ENCODE measurements at regions not wholly inside any gene's neighbourhood (a gene's known extent, or its start where the extent isn't known, plus 50 kb on each side); places are given as distances from the start of the nearest gene placed in this dataset.

DNA sequence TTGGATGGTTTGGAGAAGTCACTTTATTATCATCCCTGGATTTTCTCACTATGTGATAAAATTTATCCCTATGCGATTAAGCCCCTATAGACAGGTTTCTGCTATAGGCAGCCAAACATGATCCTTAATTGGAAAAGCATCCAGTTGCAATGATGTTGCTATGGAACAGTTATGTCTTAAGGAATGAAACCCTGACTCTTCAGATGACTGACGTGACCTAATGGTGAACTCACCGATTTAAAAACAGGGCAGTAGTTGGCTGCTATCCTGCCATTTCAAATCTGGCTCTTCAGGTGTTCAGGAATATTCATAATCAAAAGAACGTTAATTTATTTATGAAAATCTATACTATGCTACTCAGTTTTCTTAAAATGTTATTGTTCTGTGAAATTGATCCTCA, 106.8 kb upstream of the ROBO1 start:
- DNase-seq (ENCODE audit: low read depth): no peak

DNA sequence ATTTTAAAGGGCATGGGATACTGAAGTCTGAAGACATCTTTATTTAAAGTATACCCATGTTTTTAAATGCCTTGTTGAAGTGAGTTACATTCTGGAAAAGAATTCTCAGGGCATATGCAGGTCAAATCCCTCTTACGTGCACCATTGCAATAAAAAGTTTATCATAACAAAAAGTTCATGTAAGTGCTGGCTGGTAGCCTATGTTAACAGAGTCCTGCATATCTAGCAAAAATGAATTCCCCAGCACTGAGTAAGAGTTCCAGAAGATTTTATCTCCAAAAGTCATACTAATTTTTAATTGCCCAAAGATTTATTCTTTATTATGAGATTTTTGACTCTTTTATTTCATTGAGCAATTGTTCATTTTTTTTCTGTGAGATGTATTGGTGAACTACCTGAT, 104.7 kb upstream of the ROBO1 start:
- DNase-seq (ENCODE audit: low read depth): no peak

DNA sequence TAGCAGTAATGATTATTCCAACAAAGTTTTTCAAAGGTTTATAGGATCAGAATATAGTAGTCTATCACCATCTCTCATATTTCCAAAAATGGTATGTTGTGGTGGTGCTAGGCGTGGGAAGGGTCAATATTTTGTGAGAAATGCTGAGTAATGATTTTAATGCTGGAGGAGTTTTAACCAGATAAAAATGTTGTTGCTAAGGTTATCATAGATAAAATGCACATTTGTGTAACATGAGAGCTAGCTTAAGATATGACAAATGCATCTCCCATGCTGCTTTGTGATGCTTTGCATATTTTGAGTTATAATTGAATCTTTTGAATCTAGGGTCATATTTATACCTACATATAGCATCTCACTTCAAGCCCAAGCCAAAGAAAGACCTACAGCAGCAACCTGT, 103.9 kb upstream of the ROBO1 start:
- DNase-seq (ENCODE audit: low read depth): no peak

DNA sequence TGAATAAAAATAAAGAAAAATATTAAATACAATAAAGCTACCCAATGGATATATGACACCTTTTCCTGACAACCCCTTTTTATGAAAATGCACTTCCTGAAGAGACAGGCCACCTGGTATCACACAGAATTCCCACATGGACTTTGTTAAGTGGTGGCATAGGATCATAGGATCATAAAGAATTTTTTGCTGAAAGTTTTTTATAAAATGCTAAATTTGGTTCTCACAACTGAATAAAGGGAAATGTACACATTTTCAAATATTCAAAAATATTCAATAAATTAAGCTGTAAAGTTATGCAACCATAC, 102.5 kb upstream of the ROBO1 start:
- DNase-seq (ENCODE audit: low read depth): no peak

DNA sequence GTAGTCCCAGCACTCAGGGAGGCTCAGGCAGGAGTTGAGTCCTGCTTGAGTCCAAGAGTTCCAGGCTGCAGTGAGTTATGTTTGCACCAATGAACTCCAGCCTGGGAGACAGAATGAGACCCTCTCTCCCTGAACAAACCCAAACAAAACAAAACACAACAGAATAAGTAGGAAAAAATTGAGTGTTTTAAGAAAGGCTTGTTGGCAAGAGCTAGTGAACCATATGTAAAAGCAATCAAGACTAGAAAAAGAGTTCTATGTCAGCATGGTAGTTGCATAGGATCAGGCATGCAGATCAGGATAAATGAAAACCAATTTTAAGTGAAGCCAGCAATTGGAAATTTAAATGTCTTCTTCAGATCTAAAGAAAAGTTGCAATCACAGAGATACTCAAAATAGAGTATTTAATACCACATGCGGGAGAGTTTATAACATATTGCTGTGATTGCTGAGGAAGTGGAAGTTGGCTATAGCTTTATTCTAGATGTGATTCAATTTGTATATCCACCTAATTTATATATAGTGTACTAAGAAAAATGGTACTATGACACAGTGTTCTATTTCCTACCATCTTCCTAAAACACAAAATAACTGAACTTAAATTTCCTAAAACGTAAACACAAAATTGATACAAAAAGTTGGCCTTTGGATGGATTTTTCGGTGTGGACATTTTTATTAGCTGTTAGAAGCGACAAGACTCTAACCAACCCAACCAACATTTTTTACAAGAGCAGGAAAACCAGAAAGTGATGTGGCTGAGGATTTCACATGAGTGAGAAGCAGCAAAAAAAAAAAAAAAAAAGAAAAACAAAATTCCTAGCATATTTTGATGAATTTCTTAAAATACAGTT, 101.9 kb upstream of the ROBO1 start:
- no peak for DNase-seq (ENCODE audit: low read depth)

DNA sequence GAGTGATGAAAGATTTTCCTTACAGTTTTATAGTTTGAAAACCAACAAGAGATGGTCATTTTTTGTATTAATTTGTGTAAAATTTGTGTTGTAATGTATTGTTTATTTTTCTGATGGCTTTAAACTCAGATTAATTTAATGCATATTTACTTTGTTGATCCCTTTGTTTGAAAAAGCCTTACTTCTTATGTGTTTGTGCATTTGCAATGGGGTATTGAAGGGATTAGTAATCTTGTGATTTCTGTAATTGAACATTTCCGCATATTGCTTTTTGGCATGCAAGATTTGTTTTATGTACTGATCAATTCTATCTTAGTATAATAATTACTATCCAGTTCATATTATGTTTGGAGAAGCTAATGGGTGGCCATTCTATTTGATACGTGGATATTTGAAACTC, 98.4 kb upstream of the ROBO1 start:
- no peak for DNase-seq (ENCODE audit: low read depth)

DNA sequence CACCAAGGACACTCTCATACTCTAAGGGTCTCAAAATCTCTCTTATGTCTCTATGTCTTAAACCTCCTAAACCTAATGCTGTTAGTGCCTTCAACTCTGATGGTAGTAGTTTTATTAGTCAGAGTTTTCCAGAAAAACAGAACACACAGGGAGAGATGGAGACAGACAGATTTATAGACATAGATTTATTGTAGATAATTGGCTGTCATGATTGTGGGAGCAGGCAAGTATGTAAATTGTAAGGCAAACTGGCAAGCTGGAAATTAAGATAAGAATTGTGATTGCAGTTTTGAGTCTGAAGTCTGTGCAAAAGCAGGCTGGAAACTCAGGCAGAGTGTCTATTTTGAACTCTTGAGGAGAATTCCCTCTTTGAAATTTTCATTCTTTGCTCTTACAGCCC, 96.3 kb upstream of the ROBO1 start:
- DNase-seq (ENCODE audit: low read depth): no peak

DNA sequence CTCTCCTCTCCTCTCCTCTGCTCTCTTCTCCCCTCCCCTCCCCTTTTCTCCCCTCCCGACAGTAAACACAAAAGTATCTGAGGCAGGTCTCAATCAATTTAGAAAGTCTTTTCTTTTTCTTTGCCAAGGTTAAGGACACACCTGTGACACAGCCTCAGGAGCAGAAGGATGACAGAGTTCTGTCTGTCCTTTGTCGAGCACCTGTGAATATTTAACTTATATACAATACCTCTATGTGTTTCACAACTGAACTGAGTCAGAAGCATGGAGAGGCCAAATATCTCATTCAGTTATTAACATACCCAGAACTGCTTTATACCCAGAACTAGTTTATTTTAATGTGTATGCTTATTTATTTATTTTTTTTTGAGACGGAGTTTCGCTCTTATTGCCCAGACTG, 81.1 kb upstream of the ROBO1 start:
- no peak for DNase-seq (ENCODE audit: low read depth)

DNA sequence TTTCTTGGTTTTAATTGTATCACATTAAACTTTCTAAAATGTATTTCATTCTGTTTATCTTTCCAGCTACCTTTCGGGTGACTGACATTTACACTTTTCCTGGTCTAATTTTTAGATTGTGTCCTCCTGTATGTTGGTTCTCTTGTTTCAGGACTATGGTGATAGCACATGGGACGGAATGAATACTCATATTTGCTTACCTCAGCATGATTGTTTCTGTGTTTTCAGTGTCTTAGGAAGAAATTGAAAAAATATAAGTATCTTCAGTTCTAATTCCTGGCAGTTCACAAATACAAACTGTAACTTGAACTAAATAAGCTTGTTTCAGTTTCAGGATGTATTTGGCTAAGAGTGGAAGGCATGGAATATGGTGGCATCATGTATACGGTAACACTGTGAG, 80.1 kb upstream of the ROBO1 start:
- no peak for DNase-seq (ENCODE audit: low read depth)

DNA sequence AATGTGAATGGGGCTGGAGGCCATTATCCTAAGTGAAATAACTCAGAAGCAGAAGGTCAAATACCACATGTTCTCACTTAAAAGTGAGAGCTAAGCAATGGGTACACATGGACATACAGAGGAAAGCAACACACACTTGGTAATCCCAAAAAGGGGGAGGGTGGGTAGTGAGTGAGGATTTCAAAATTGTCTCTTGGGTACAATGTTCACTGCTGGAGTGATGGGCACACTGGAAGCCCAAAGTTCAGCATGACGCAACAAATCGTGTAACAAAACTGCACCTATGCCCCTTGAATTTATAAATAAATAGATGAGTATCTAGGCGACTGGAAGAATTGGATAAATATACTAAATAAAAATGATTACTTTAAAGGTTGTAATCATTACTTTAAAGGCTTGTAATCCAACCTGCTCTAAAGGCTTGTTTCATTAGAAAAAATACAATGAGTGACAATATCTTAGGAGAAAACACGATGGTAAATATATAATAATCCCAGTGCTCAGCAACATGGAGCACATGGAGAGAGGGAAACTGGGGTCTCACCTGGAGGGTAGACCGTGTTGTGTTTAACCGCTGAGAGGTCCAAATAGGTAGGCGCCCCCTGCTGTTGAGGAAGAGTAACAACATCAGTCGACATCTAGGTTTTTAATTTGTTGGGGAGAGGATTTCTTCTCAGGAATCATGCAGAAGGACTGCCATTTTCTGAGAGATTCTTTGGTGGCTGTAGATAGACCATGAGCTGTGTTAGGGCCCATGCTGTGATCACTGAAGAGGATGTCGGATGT, 78.5 kb upstream of the ROBO1 start:
- no peak for DNase-seq (ENCODE audit: low read depth)

DNA sequence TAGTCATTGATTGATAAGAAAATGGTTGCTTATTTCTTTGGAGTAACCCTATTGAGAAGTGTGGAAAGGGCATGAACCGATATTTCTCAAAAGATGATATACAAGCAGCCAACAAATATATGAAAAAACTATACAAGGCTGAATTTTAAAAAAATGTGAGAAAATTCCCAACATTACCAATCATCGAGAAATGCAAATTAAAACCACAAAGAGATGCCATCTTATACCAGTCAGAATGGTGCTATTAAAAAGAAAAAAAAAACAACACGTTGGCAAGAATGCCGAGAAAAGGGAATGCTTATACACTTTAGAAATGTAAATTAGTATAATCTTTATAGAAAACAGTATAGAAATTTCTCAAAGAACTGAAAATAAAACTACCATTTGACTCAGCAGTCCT, 77.7 kb upstream of the ROBO1 start:
- DNase-seq (ENCODE audit: low read depth): no peak

DNA sequence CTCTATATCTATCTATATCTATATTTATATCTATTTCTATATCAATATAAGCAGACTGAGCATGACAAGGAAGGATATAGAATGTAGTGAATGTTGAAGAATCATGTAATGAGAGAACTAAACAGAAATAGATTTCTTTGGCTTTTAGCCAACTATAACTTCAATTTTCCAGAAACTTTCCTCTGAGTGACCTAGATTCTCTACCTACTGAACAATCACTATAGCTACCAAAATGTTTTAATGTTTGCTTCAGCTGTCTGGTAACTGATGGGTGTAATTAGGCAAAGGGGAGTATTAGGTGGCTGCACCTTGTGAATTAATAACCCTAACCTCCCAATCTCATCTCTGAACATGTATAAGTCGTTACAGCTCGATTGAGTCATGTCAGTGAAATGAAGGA, 76.4 kb upstream of the ROBO1 start:
- DNase-seq (ENCODE audit: low read depth): no peak

DNA sequence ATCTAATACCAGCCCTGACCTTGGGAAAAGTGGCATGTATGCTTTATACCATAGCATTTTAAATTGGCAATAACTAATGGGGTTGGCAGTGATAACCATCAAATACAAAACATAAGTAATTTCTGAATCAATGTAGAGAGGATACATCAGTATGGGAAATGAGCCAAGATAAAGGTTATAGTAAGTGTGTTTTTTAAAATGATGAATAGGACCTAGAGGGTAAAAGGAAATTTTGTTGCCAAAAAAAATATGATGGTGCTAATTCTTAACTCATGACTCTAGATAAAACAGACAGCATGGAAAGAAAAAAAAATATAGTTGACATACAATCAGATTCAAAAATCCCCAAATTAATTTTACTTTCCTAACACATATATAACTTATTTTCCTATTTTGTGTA, 75.4 kb upstream of the ROBO1 start:
- no peak for DNase-seq (ENCODE audit: low read depth)

DNA sequence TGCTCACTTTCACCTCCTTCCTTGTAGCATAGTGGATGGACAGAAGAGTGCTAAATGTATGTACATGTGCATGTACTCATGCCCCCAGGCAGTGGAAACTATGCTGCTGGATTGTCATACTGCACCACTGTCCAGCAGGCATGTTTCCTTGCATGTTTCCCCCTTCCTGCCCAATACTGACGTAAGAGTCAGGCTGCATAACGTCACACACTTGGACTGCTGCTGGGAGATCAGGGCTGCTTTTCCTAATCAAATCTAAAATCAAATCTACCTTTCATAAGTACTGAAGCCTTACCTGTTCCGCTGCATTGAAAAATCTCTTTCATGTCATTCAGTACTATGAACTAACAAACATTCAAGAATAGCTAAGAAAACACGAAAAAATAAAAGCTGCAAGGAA, 67.9 kb upstream of the ROBO1 start:
- no peak for DNase-seq (ENCODE audit: low read depth)

DNA sequence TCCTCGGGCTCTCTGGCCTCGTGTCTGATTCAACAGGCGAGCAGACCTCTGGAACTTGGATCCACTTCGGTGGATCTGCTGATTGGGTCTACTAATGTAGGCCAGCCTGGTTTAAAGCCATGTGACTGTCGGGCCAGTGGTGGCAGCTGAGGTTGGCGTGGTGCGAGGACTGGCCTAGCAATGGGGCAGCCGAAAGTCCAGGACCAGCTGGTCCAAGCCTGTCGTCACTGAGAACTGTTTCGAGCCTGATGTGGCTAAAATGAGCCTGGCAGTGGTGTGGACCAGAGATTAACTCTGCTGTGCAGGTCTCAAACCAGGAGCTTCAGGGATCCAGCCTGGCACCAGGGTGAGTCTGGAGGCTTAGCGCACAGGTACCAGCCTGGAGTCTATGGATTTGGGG, 56.4 kb upstream of the ROBO1 start:
- DNase-seq (ENCODE audit: low read depth): no peak

DNA sequence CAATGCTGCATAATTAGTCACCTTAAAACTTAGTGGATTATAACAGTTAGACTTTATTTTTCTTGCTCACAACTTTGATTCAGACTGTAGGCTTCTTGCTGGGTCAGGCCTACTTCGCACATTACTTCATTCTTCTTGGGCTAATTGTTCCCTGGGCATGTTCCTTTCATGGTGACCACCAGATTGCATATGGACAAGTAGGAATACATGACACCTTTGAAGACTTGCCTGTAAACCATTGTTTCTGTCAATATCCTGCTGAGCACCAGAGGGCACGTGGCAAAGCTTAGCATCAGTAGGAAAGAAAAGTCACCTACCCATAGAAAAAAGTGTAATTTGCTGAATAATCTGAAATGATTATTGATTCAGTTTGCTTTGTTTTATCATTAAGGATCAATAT, 54.3 kb upstream of the ROBO1 start:
- no peak for DNase-seq (ENCODE audit: low read depth)

DNA sequence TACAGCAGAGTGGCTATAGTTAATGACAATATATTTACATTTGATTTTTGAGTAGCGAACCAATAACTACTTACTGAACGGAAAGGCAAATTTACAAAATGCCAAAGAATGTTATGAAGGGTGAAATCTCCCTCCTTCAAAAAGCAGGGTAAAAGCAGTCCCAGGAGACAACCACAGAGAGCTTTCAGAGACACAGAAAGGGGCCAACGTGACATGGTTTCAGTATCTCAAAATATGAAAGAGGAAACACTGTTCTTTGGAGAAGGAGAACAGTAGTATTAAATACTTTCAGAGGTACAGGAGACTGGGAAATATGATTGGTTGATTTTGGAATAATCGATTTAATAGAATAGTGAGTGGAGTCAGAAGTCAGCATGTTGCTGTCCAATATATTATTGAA, 52.3 kb upstream of the ROBO1 start:
- no peak for DNase-seq (ENCODE audit: low read depth)

DNA sequence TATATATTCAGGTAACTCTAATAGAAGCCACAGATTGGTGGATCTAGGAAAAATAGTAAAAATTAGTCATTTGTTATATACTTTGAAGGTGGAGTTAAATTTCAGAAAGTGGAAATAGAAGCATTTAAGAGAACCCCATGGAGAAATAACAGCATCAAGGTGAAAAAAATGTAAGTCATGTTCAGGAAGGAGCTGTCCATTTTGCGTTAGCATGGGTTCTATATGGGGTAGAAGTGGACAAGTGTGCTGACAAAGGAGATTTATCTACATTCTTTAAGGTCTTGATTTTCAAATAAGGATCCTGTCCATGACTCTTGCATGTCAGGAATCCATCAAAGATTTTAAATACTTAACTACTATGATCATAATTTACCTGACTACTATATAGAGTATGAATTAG, 50.2 kb upstream of the ROBO1 start:
- no peak for DNase-seq (ENCODE audit: low read depth)

Measured in fibroblast of gingiva (primary cell).